Esophagus muscularis mucosa (tissue), 4 donors: ENCODE measurements at regions not wholly inside any gene's neighbourhood (a gene's known extent, or its start where the extent isn't known, plus 50 kb on each side); places are given as distances from the start of the nearest gene placed in this dataset.

ENCODE experiments used
- DNase-seq: peaks from one replicate; pipeline ENCODE4 v3.0.0-alpha.2; 2017; ENCODE audit errors: extremely low spot score
- H3K27ac ChIP-seq, 4 donors: fragments of 200-600 bp; sonication (generic); replicated peaks in 1 of 4; 1 replicate in 3 of 4; 2 replicates in 1 of 4; pipeline ENCODE4 v1.5.1; 2016 to 2019; ENCODE audit warnings: mild to moderate bottlenecking in 1 of 4
- H3K27me3 ChIP-seq, 4 donors: fragments of 200-600 bp; sonication (generic); one replicate each; pipeline versions ENCODE4 v1.5.1 to v1.6.0; 2016 to 2019
- H3K36me3 ChIP-seq, 4 donors: fragments of 200-600 bp; sonication (generic); one replicate each; pipeline ENCODE4 v1.5.1; 2016 to 2019
- H3K4me1 ChIP-seq, 4 donors: fragments of 200-600 bp; sonication (generic); one replicate each; pipeline ENCODE4 v1.5.1; 2016 to 2019
- H3K4me3 ChIP-seq, 4 donors: fragments of 200-600 bp; sonication (generic); 1 replicate in 2 of 4; 2 replicates in 2 of 4; pipeline ENCODE4 v1.5.1; 2016 to 2019; ENCODE audit warnings: mild to moderate bottlenecking in 4 of 4, moderate library complexity in 1 of 4
- H3K9me3 ChIP-seq, 4 donors: fragments of 200-600 bp; sonication (generic); 1 replicate in 3 of 4; 2 replicates in 1 of 4; pipeline ENCODE4 v1.5.1; 2016 to 2019
- EP300 ChIP-seq: sonication (generic); formaldehyde crosslinking; IDR thresholded peaks from one replicate; pipeline ENCODE4 v1.6.1; 2017; ENCODE audit warnings: antibody characterized with exemption
- POLR2A ChIP-seq: fragments of 450-650 bp; IDR thresholded peaks from one replicate; pipeline ENCODE4 v1.6.1; 2017; ENCODE audit warnings: antibody characterized with exemption, moderate library complexity, mild to moderate bottlenecking, low read depth
- POLR2AphosphoS5 ChIP-seq, 2 donors: sonication (generic); formaldehyde crosslinking; IDR thresholded peaks; one replicate each; pipeline ENCODE4 v1.6.1; 2017; ENCODE audit warnings: antibody characterized with exemption in 2 of 2
- WGBS: methylation state at CpG from one replicate; pipeline ENCODE4 v1.1.5; 2018; 5-methylcytosine and 5-hydroxymethylcytosine counted together
- intact Hi-C: fragments of 100-400 bp; cut with DNase I; formaldehyde crosslinking; loops from one replicate; pipeline ENCODE4 v1.15.1; 2023
- TF ChIP-seq, protein P1 (sequence below), 3 experiments: fragments of 200-600 bp in 2 of 3; fragments of 450-650 bp in 1 of 3; sonication (generic) in 2 of 3; IDR thresholded peaks; one replicate each; pipeline ENCODE4 v1.5.1; 2017 to 2019; ENCODE audit warnings: antibody characterized with exemption in 3 of 3, mild to moderate bottlenecking in 2 of 3, moderate library complexity in 1 of 3

DNA sequence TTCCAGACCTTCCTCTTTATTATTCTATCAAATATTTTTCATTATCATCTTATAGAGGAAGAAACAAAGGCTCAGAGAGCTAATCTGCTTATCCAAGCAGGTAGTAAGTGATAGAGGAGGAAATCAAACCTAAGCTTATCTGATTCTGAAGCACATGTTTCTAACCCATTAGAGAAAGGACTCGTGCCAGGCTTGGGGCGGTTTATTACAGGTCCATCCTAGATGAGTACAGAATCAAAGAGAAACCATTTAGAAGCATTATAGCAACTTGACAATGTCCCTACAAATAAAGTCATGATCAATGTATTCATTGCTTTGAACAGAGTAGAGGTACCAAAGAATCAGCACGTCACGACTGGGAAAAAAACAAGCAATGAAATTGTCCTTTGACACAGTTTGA, 303.0 kb downstream of the CYRIA start:
- peaks cover 0 to 4% (median 3%) of the 10 kb centered on the region in 4 donors for H3K9me3 ChIP-seq
- H3K27me3 ChIP-seq = no peaks in the 10 kb centered on the region
- DNase-seq = no peak
- intact Hi-C loops = no loop called here
- H3K27ac ChIP-seq = no peak overlapping the region
- H3K36me3 ChIP-seq = no peaks in the 10 kb centered on the region
- no peaks in the 10 kb centered on the region for H3K4me1 ChIP-seq
- 84% methylated on average over 4 of the region's 4 CpGs for WGBS
- no peak overlapping the region for H3K4me3 ChIP-seq
- TF ChIP-seq POLR2A = no peak
- TF ChIP-seq, protein P1, sequence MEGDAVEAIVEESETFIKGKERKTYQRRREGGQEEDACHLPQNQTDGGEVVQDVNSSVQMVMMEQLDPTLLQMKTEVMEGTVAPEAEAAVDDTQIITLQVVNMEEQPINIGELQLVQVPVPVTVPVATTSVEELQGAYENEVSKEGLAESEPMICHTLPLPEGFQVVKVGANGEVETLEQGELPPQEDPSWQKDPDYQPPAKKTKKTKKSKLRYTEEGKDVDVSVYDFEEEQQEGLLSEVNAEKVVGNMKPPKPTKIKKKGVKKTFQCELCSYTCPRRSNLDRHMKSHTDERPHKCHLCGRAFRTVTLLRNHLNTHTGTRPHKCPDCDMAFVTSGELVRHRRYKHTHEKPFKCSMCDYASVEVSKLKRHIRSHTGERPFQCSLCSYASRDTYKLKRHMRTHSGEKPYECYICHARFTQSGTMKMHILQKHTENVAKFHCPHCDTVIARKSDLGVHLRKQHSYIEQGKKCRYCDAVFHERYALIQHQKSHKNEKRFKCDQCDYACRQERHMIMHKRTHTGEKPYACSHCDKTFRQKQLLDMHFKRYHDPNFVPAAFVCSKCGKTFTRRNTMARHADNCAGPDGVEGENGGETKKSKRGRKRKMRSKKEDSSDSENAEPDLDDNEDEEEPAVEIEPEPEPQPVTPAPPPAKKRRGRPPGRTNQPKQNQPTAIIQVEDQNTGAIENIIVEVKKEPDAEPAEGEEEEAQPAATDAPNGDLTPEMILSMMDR (IDR thresholded peaks at IDR 0.05) = no peak

- WGBS = 77% methylated on average over 9 of the region's 9 CpGs
- Histone ChIP-seq H3K4me1 (no peaks in the 10 kb centered on the region), H3K27ac (no peak overlapping the region), H3K36me3 (no peaks in the 10 kb centered on the region), H3K4me3 (no peak overlapping the region), H3K27me3 (no peaks in the 10 kb centered on the region), H3K9me3 (peaks cover 0 to 15% (median 12%) of the 10 kb centered on the region in 4 donors)
- intact Hi-C loops = no loop called here
- TF ChIP-seq EP300 (no peak), POLR2A (no peak), POLR2AphosphoS5 (IDR thresholded peaks at IDR 0.05) (no peak)
- TF ChIP-seq, protein P1 (IDR thresholded peaks at IDR 0.05) = no peak
- DNase-seq = no peak
These were observed 304.2 kb downstream of the CYRIA start for GRCh38 chr2:16361261-16361995.

- intact Hi-C loops = no loop called here
- WGBS = 90% methylated on average over 1 of the region's 1 CpG
- Histone ChIP-seq H3K4me1 (no peaks in the 10 kb centered on the region), H3K9me3 (peaks cover 0 to 16% (median 13%) of the 10 kb centered on the region in 4 donors), H3K4me3 (no peak overlapping the region), H3K36me3 (no peaks in the 10 kb centered on the region), H3K27ac (no peak overlapping the region), H3K27me3 (no peaks in the 10 kb centered on the region)
- DNase-seq = no peak
- TF ChIP-seq, protein P1 (IDR thresholded peaks at IDR 0.05) = no peak
- TF ChIP-seq EP300 (no peak), POLR2A (no peak), POLR2AphosphoS5 (IDR thresholded peaks at IDR 0.05) (no peak)
These were observed 305.7 kb downstream of the CYRIA start for GRCh38 chr2:16359961-16360360.

DNA sequence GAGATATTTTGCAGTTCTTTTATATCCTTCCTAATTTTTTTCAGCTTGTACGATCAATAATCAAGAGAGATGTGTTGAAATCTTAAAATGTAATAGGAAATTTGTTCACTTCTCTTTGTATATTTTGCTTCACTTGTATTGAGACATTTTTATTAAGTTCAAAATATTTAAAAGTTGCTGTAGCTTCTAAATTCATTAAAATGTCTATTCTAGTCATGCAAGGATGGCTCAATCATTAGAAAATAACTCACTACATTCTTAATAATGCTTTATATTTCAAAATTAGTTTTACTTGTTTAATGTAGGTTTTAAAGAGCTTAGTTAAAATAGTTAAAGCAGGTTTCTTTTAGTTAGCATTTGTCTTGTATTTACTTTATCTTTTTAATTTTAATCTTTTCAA, 308.4 kb downstream of the CYRIA start:
- WGBS = 90% methylated on average over 1 of the region's 1 CpG
- intact Hi-C loops = no loop called here
- no peak overlapping the region for H3K4me3 ChIP-seq

More for the DNA sequence above, 308.4 kb downstream of the CYRIA start:
- no peak for TF ChIP-seq POLR2A
- TF ChIP-seq, protein P1 (IDR thresholded peaks at IDR 0.05) = no peak
- Histone ChIP-seq H3K36me3 (no peaks in the 10 kb centered on the region), H3K9me3 (peaks cover 0 to 16% (median 13%) of the 10 kb centered on the region in 4 donors), H3K27ac (no peak overlapping the region), H3K27me3 (no peaks in the 10 kb centered on the region), H3K4me1 (no peaks in the 10 kb centered on the region)
- no peak for DNase-seq
